ENCODE measurements at regions not wholly inside any gene's neighbourhood (a gene's known extent, or its start where the extent isn't known, plus 50 kb on each side); places are given as distances from the start of the nearest gene placed in this dataset.
"Not testable (repeated sequence)": the region's sequence is repeated elsewhere in the genome, so short reads cannot be mapped to it uniquely, and the experiment has no call there.

DNA sequence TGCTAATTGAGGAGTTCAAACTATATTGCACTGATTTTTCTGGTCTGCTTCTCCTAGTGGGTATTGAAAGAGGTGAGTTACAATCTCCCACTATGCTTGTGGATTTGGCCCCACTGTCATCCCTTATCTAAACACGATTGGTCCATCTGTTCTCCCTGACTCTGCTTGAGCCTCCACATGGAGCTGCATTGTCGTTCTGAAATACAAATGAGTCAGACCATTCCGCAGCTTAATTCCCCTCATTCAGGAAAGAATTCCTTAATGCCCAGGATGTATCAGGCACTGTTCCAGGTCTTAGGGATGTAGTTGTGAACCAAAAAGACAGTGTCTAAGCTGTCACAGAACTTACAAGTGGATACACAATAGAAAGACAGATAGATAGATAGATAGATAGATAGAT is 461.9 kb downstream of the QKI start:
- Histone ChIP-seq H3K36me3 (ENCODE audit: insufficient read depth, low read length) (no peaks in the 10 kb centered on the region), H3K9ac (ENCODE audit: low read depth, low read length) (no peak overlapping the region), H3K9me3 (ENCODE audit: control insufficient read depth, insufficient read depth, low read length) (no peaks in the 10 kb centered on the region), H3K4me1 (ENCODE audit: insufficient read depth, low read length) (no peaks in the 10 kb centered on the region)

- Histone ChIP-seq H3K9ac (ENCODE audit: low read depth, low read length) (no peak overlapping the region), H3K4me1 (ENCODE audit: insufficient read depth, low read length) (no peaks in the 10 kb centered on the region), H3K9me3 (ENCODE audit: control insufficient read depth, insufficient read depth, low read length) (no peaks in the 10 kb centered on the region), H3K36me3 (ENCODE audit: insufficient read depth, low read length) (no peaks in the 10 kb centered on the region)
These were observed 460.3 kb downstream of the QKI start for GRCh38 chr6:163874784-163875183.

- H3K9ac ChIP-seq (ENCODE audit: low read depth, low read length): no peak overlapping the region
These were observed 457.8 kb downstream of the QKI start for GRCh38 chr6:163872335-163872734.

DNA sequence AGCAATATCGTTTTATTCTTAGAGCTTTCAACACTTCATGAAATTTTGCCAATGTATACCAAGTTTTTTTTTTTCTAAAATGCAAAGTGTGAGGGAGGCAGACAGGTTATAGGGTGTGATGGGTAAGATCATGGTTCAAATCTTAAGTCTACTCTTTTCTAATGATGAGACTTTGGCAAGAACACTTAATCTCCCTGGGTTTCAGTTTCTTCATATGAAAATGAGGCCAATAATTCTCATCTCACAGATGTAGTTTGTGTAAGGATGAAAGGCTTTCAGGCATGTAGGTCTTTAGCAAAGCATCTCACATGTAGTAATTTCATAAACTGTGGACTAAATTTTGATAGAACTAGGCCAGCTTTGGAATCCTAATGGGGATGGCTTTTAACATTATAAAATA is 457.1 kb downstream of the QKI start:
- Histone ChIP-seq H3K9ac (ENCODE audit: low read depth, low read length) (no peak overlapping the region), H3K9me3 (ENCODE audit: control insufficient read depth, insufficient read depth, low read length) (no peaks in the 10 kb centered on the region), H3K4me1 (ENCODE audit: insufficient read depth, low read length) (no peaks in the 10 kb centered on the region; the same call in 1 of the 2 replicates), H3K36me3 (ENCODE audit: insufficient read depth, low read length) (no peaks in the 10 kb centered on the region)

More at GRCh38 chr6:163872335-163872734, 457.8 kb downstream of the QKI start:
- no peaks in the 10 kb centered on the region for H3K36me3 ChIP-seq (ENCODE audit: insufficient read depth, low read length)
- H3K4me1 ChIP-seq (ENCODE audit: insufficient read depth, low read length): no peaks in the 10 kb centered on the region
- no peaks in the 10 kb centered on the region for H3K9me3 ChIP-seq (ENCODE audit: control insufficient read depth, insufficient read depth, low read length)

DNA sequence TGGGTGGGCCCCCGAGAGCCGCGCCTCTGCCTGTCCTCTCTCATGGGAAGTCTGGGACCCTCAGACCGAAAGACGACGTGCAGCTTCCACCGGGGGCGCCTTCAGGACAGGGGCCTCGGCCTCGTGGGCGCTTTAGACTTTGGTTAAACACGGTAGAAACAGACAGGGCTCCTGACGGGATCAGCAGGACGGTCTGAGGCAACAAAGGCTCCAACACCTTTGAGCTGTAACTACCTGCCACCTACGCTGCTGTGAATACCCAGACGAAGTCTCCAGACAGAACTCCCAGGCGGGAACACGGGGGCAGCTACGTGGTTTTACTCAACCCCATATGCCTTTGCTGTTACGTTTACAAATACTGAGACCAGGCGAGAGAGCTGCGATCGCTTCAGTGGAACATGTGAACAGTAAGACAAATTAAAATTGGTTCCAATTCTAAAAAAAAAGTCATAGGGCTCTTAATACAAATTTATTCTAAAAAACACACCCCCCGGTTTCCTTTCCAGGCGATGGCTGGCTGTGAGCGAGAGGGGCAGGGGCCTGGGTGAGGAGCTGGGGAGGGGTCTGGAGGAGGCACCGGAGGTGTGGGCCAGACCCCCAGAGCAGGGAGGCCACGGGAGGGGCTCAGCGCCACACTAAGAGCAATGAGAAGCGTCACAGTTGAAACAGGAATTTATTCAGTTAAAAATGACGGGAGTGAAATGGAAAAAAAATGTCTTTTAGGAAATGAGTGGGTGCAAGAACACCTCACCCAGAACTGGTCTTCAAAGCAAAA is 453.2 kb downstream of the QKI start:
- no peak overlapping the region for H3K9ac ChIP-seq (ENCODE audit: low read depth, low read length)
- H3K9me3 ChIP-seq (ENCODE audit: control insufficient read depth, insufficient read depth, low read length): no peaks in the 10 kb centered on the region
- peaks cover 4% of the 10 kb centered on the region; the same call in 1 of the 2 replicates for H3K4me1 ChIP-seq (ENCODE audit: insufficient read depth, low read length)
- H3K36me3 ChIP-seq (ENCODE audit: insufficient read depth, low read length): no peaks in the 10 kb centered on the region

GRCh38 chr6:163866192-163866591 is 451.7 kb downstream of the QKI start:
- Histone ChIP-seq H3K9me3 (ENCODE audit: control insufficient read depth, insufficient read depth, low read length) (no peaks in the 10 kb centered on the region), H3K4me1 (ENCODE audit: insufficient read depth, low read length) (peaks cover 4% of the 10 kb centered on the region; the same call in 1 of the 2 replicates), H3K9ac (ENCODE audit: low read depth, low read length) (no peak overlapping the region), H3K36me3 (ENCODE audit: insufficient read depth, low read length) (no peaks in the 10 kb centered on the region)

DNA sequence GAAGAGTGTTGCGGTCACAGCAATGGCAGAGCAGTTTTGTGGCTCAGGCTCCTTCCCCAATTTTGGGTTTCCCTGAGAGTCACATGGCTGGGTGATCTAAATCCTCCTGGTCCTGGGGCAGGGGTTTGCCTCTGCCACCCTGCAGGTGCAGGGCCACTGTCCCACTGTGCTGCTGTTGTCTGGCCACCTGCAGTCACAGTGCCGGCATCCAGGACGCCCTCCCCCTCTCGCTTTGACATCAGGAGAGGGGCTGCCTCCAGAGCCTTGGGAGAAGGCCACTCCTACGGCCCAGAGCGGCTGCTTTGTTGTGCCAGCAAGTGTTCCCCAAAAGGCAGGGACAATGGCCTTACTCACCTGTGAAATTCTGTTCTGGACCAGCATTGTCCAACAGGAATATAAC is 449.0 kb downstream of the QKI start:
- Histone ChIP-seq H3K9me3 (ENCODE audit: control insufficient read depth, insufficient read depth, low read length) (no peaks in the 10 kb centered on the region), H3K4me1 (ENCODE audit: insufficient read depth, low read length) (peaks cover 4% of the 10 kb centered on the region; the same call in 1 of the 2 replicates), H3K9ac (ENCODE audit: low read depth, low read length) (no peak overlapping the region), H3K36me3 (ENCODE audit: insufficient read depth, low read length) (no peaks in the 10 kb centered on the region)

- Histone ChIP-seq H3K9ac (ENCODE audit: low read depth, low read length) (no peak overlapping the region), H3K36me3 (ENCODE audit: insufficient read depth, low read length) (no peaks in the 10 kb centered on the region), H3K4me1 (ENCODE audit: insufficient read depth, low read length) (peaks cover 4% of the 10 kb centered on the region; the same call in 1 of the 2 replicates), H3K9me3 (ENCODE audit: control insufficient read depth, insufficient read depth, low read length) (no peaks in the 10 kb centered on the region)
These were observed 448.2 kb downstream of the QKI start for GRCh38 chr6:163862701-163863100.

DNA sequence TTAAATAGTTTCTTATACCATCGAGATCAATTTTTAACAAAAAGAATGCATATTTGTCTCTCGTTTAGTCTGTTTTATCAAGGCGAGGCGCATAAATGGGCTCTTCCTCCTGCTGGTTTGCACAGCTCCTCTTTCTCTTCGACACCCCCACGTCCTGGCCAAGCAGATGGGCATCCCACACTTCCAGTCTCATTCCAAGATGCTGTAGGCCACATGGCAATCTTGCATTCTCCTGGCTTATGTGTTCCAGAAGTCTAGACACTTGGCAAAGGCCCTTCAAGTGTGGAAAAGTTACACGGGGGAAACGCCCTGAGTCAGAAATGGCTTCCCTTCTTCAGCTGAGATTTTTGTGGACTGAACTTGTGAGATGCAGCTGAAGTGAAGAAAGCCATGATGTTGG is 447.1 kb downstream of the QKI start:
- Histone ChIP-seq H3K36me3 (ENCODE audit: insufficient read depth, low read length) (no peaks in the 10 kb centered on the region), H3K4me1 (ENCODE audit: insufficient read depth, low read length) (peaks cover 4% of the 10 kb centered on the region; the same call in 1 of the 2 replicates), H3K9me3 (ENCODE audit: control insufficient read depth, insufficient read depth, low read length) (no peaks in the 10 kb centered on the region), H3K9ac (ENCODE audit: low read depth, low read length) (no peak overlapping the region)

GRCh38 chr6:163860287-163861081 is 446.0 kb downstream of the QKI start:
- Histone ChIP-seq H3K4me1 (ENCODE audit: insufficient read depth, low read length) (peaks cover 4% of the 10 kb centered on the region; the same call in 1 of the 2 replicates), H3K36me3 (ENCODE audit: insufficient read depth, low read length) (no peaks in the 10 kb centered on the region), H3K9me3 (ENCODE audit: control insufficient read depth, insufficient read depth, low read length) (no peaks in the 10 kb centered on the region), H3K9ac (ENCODE audit: low read depth, low read length) (no peak overlapping the region)

- not testable (repeated sequence) for H3K9ac ChIP-seq (ENCODE audit: low read depth, low read length); H3K4me1 ChIP-seq (ENCODE audit: insufficient read depth, low read length); H3K9me3 ChIP-seq (ENCODE audit: control insufficient read depth, insufficient read depth, low read length); H3K36me3 ChIP-seq (ENCODE audit: insufficient read depth, low read length)
These were observed 444.4 kb downstream of the QKI start for GRCh38 chr6:163858870-163859269.

DNA sequence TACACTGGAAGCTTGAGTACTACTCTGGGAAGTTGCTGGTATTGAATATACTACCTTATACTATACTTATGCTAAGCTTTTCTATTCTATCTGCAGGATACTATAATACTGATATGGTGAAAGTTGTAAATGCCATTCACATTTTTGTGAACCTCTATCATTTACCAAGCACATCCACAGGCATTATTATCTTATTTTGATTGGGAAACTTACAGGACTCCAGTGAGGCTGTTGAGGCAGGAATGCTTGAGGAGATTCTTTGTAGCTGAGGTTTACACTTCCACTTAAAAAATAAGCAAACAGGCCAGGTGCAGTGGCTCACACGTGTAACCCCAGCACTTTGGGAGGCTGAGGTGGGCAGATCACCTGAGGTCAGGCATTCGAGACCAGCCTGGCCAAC is 442.9 kb downstream of the QKI start:
- H3K9me3 ChIP-seq (ENCODE audit: control insufficient read depth, insufficient read depth, low read length): no peaks in the 10 kb centered on the region
- H3K4me1 ChIP-seq (ENCODE audit: insufficient read depth, low read length): no peaks in the 10 kb centered on the region; the same call in 1 of the 2 replicates

DNA sequence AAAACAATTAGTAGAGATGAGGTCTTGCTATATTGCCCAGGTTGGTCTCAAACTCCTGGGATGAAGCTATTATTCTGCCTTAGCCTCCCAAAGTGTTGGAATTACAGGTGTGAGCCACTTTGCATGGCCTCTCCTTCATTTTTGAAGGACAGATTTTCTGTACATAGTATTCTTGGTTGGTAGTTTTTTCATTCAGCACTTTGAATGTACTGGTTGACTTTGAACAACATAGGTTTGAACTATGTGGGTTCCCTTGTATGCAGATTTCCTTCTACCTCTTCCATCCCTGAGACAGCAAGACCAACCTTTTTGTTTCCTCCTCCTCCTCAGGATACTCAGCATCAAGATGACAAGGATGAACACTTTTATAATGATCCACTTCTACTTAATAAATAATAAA is 436.4 kb downstream of the QKI start:
- no peaks in the 10 kb centered on the region; the same call in 1 of the 2 replicates for H3K36me3 ChIP-seq (ENCODE audit: insufficient read depth, low read length)

More for the DNA sequence above, 442.9 kb downstream of the QKI start:
- Histone ChIP-seq H3K9ac (ENCODE audit: low read depth, low read length) (no peak overlapping the region), H3K36me3 (ENCODE audit: insufficient read depth, low read length) (no peaks in the 10 kb centered on the region; the same call in 1 of the 2 replicates)

DNA sequence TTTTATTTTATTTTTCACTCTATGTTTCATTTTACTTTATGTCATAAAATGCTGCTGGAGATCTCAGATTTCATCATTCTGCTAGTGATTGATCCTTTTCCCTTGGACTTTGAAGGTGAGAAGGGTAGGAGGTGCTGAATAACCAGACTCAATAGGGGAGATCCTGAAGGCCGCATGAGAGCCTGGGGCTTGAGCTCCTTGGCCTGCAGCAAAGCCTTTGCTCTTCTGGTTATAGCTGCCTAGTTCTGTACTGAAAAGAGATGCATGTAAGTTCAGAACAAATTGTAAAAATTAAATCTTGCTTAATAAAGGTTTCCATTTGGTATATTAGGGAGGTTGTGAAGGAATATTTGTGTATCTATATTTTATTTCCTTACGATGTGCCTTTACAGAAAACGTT is 430.2 kb downstream of the QKI start:
- no peaks in the 10 kb centered on the region for H3K36me3 ChIP-seq (ENCODE audit: insufficient read depth, low read length)

More for the DNA sequence above, 436.4 kb downstream of the QKI start:
- Histone ChIP-seq H3K9ac (ENCODE audit: low read depth, low read length) (no peak overlapping the region), H3K4me1 (ENCODE audit: insufficient read depth, low read length) (no peaks in the 10 kb centered on the region; the same call in 1 of the 2 replicates), H3K9me3 (ENCODE audit: control insufficient read depth, insufficient read depth, low read length) (no peaks in the 10 kb centered on the region)

GRCh38 chr6:163844357-163844756 is 429.8 kb downstream of the QKI start:
- Histone ChIP-seq H3K9ac (ENCODE audit: low read depth, low read length) (no peak overlapping the region), H3K9me3 (ENCODE audit: control insufficient read depth, insufficient read depth, low read length) (no peaks in the 10 kb centered on the region), H3K36me3 (ENCODE audit: insufficient read depth, low read length) (no peaks in the 10 kb centered on the region), H3K4me1 (ENCODE audit: insufficient read depth, low read length) (no peaks in the 10 kb centered on the region)

More for the DNA sequence above, 430.2 kb downstream of the QKI start:
- H3K9me3 ChIP-seq (ENCODE audit: control insufficient read depth, insufficient read depth, low read length): no peaks in the 10 kb centered on the region
- no peaks in the 10 kb centered on the region for H3K4me1 ChIP-seq (ENCODE audit: insufficient read depth, low read length)
- H3K9ac ChIP-seq (ENCODE audit: low read depth, low read length): no peak overlapping the region
